Activated CD4-positive, alpha-beta T cell treated with anti-CD3 and anti-CD28 coated beads, Interleukin-2, amount 50 U/mL, for 4 hours (primary cell): ENCODE measurements at regions not wholly inside any gene's neighbourhood (a gene's known extent, or its start where the extent isn't known, plus 50 kb on each side); places are given as distances from the start of the nearest gene placed in this dataset.
"Not testable (repeated sequence)": the region's sequence is repeated elsewhere in the genome, so short reads cannot be mapped to it uniquely, and the experiment has no call there.

Experiments
- DNase-seq, 2 experiments: peaks; one replicate each; pipeline ENCODE4 v3.0.0-alpha.2; 2020

GRCh38 chr5:96483878-96484277 lies 50.8 kb upstream of the PCSK1 start:
- no peak for DNase-seq

GRCh38 chr5:96487859-96488258 lies 54.8 kb upstream of the PCSK1 start:
- no peak for DNase-seq

GRCh38 chr5:96489532-96489931 lies 56.5 kb upstream of the PCSK1 start:
- no peak for DNase-seq

GRCh38 chr5:96492459-96493047 lies 59.5 kb upstream of the PCSK1 start:
- DNase-seq = no peak

- DNase-seq = no peak
These were observed 60.3 kb upstream of the PCSK1 start for GRCh38 chr5:96493219-96493790.

- DNase-seq = not testable (repeated sequence)
These were observed 62.4 kb upstream of the PCSK1 start for GRCh38 chr5:96495412-96495811.

GRCh38 chr5:96497027-96497426 lies 64.0 kb upstream of the PCSK1 start:
- DNase-seq = not testable (repeated sequence)

- no peak for DNase-seq
These were observed 66.8 kb upstream of the PCSK1 start for GRCh38 chr5:96499753-96500345.

GRCh38 chr5:96501991-96502646 lies 69.1 kb upstream of the PCSK1 start:
- no peak for DNase-seq

GRCh38 chr5:96503501-96504236 lies 70.6 kb upstream of the PCSK1 start:
- DNase-seq = no peak

- no peak for DNase-seq
These were observed 73.3 kb upstream of the PCSK1 start for GRCh38 chr5:96506376-96506775.

- no peak for DNase-seq
These were observed 73.9 kb upstream of the PCSK1 start for GRCh38 chr5:96506866-96507527.

- no peak for DNase-seq
These were observed 76.3 kb upstream of the PCSK1 start for GRCh38 chr5:96509316-96509715.

GRCh38 chr5:96509721-96510350 lies 76.8 kb upstream of the PCSK1 start:
- no peak for DNase-seq

- DNase-seq = no peak
These were observed 83.6 kb upstream of the PCSK1 start for GRCh38 chr5:96516631-96517071.

- no peak for DNase-seq
These were observed 84.2 kb upstream of the PCSK1 start for GRCh38 chr5:96517295-96517694.

- no peak for DNase-seq
These were observed 87.3 kb upstream of the PCSK1 start for GRCh38 chr5:96520345-96520744.

GRCh38 chr5:96522635-96523355 lies 89.7 kb upstream of the PCSK1 start:
- DNase-seq = no peak

GRCh38 chr5:96527768-96528661 lies 95.0 kb upstream of the PCSK1 start:
- no peak for DNase-seq

GRCh38 chr5:96528826-96529474 lies 95.9 kb upstream of the PCSK1 start:
- no peak for DNase-seq
